Retinal pigment epithelial cell (primary cell): ENCODE measurements at regions not wholly inside any gene's neighbourhood (a gene's known extent, or its start where the extent isn't known, plus 50 kb on each side); places are given as distances from the start of the nearest gene placed in this dataset.

Experiments
- DNase-seq: peaks from one replicate; pipeline ENCODE4 v3.0.0-alpha.2; 2010; ENCODE audit warnings: low read depth
- H3K4me3 ChIP-seq: 2 replicates; pipeline ENCODE4 v1.5.1; 2011; ENCODE audit warnings: mild to moderate bottlenecking, low read length, control low read depth, moderate library complexity
- TF ChIP-seq, protein P1 (sequence below): conservative IDR thresholded peaks from 2 replicates; pipeline ENCODE4 v1.5.1; 2011; ENCODE audit warnings: low read depth, low read length, control low read depth, inconsistent platforms

DNA sequence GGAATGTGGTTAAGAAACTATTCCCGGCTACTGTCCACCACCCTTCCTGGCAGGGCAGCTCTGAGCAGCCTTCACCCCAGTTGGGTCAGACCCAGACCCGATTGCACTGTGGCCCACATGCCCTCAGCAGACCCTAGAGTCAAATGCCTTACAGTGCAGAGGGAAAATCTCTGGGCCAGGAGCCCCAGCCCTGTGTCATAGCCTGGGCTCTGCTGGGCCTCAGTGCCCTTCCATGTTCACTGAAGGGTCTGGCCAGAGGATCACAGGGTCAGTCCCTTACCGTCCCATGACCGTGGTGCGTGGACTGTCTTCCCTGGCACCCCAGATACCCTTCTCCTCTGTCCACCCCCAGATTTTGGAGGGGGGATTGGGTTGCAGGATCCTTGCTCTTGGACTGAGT, 73.5 kb upstream of the COL5A1 start:
- no peak overlapping the region for H3K4me3 ChIP-seq
- TF ChIP-seq, protein P1, sequence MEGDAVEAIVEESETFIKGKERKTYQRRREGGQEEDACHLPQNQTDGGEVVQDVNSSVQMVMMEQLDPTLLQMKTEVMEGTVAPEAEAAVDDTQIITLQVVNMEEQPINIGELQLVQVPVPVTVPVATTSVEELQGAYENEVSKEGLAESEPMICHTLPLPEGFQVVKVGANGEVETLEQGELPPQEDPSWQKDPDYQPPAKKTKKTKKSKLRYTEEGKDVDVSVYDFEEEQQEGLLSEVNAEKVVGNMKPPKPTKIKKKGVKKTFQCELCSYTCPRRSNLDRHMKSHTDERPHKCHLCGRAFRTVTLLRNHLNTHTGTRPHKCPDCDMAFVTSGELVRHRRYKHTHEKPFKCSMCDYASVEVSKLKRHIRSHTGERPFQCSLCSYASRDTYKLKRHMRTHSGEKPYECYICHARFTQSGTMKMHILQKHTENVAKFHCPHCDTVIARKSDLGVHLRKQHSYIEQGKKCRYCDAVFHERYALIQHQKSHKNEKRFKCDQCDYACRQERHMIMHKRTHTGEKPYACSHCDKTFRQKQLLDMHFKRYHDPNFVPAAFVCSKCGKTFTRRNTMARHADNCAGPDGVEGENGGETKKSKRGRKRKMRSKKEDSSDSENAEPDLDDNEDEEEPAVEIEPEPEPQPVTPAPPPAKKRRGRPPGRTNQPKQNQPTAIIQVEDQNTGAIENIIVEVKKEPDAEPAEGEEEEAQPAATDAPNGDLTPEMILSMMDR, result no peak
- DNase-seq, result no peak

DNA sequence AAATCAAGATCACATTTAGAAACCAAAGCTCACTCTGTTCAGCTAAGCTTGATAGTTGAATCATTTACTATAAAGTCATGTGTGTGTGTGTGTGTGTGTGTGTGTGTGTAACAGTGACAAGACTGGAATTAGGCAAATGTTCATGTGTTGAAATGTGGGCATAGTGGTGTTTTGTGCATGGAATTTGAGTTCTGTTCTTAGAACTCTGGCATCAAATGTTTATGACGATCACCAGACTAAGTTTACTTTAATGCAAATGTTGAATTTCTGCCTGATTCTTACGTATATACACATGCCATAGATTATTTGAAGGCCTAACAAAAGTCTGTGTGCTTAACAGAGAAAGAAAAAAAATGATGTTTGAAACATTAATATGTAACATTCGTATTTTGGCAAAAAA, 72.8 kb upstream of the COL5A1 start:
- TF ChIP-seq, protein P1, result no peak
- H3K4me3 ChIP-seq, result no peak overlapping the region
- DNase-seq, result no peak

DNA sequence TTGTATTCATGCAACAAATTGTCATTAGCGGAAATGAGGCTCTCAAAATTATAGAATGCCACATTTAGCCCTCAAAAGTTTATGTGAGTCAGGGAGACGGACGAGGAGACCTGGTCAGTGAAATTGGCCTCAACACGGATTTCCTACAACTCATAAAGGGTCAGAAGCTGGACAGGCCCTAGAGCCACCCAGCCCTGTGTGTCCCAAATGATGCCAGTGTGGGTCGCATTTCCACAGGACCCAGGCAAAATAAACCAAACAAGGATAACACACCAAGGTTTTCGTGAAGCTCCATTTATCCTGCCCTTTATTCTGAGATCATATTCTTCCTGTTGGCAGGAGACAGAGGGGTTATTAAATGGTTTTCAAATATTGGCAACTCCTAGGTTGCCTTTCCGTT, 72.0 kb upstream of the COL5A1 start:
- H3K4me3 ChIP-seq, result no peak overlapping the region
- no peak for DNase-seq
- TF ChIP-seq, protein P1, result no peak

DNA sequence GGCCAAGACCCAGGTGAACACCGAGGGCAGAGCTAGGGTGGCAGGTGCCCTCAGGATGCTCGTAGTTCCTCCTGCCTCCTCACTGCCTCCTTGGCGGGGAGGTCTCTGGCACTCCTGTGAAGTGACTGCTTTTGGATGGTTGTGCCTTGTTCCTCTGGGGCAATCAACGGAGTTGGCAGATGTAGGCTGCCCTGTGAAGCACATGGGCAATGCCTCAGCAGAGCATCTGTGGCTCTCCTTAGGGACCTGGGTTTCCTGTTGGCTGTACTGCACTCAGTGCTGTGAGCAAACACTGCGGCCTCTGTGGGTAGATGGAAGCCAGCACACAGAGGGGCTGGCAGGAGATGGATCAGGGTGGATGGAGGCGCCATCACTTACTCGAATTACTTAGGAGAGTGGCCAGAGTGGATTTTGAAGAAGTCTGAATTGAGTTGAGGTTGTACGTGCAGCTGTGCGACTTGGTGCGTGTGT, 71.4 kb upstream of the COL5A1 start:
- DNase-seq, result no peak
- TF ChIP-seq, protein P1, result no peak
- no peak overlapping the region for H3K4me3 ChIP-seq

DNA sequence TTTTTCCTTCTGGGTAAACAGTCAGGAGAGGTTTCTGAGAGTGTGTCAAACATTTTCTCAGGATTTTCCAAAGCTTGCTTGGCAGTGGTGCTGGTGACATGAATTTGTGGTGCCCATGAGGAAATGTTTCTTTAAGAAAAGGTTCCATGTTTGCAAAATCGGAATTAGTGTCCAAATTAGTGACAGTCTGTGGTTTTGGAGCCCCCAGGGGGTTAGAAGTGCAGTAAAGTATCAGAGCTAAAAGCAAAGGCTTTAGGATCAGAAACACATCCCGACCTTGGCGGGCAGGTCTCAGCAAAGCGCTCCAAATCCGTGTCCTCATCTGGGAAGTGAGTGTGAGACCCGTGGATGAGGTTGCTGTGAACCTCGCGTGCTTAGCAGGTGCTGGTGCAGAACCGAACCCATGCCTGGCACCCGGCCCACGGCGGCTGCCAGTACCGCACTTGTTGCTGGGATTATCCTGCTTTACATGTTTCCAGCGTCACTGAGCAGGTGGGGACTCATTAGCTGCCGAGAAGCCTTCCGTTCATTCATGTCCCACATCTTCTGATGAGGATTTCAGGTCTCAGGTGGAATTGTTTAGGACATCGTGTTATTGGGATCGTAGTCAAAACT, 70.8 kb upstream of the COL5A1 start:
- no peak for DNase-seq
- H3K4me3 ChIP-seq, result no peak overlapping the region
- TF ChIP-seq, protein P1, result no peak

DNA sequence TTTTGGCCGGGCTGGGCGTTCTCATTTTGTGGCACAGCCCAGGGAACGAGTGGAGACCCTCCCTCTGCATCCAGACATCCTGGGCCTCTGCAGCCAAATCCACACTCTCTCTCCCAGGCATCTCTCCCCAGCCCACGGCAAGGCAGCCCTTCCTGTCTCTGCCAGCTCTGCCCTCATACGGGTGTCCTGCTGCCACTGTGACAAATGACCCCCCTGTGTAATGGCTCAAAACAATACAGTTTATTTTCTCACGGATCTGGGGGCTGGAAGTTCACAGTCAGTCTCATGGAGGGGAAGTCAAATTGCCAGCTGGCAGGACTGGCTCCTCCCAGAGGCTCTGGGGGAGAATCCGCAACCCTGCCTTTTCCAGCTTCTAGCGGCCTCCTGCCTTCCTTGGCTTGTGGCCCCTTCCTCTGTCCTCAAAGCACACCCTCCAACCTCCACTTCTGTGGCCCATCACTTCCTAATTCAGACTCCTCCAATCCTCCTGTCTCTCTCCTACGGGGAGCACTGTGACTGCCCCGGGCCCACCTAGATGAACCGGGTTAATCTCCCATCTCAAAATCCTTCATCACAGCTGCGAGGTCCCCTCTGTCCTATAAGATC, 70.2 kb upstream of the COL5A1 start:
- TF ChIP-seq, protein P1, result no peak
- DNase-seq, result no peak
- H3K4me3 ChIP-seq, result no peak overlapping the region
